ENCODE measurements at regions not wholly inside any gene's neighbourhood (a gene's known extent, or its start where the extent isn't known, plus 50 kb on each side); places are given as distances from the start of the nearest gene placed in this dataset.
A peak's percentile ranks its signal among the peaks of the same experiment; 100 is the strongest.

DNA sequence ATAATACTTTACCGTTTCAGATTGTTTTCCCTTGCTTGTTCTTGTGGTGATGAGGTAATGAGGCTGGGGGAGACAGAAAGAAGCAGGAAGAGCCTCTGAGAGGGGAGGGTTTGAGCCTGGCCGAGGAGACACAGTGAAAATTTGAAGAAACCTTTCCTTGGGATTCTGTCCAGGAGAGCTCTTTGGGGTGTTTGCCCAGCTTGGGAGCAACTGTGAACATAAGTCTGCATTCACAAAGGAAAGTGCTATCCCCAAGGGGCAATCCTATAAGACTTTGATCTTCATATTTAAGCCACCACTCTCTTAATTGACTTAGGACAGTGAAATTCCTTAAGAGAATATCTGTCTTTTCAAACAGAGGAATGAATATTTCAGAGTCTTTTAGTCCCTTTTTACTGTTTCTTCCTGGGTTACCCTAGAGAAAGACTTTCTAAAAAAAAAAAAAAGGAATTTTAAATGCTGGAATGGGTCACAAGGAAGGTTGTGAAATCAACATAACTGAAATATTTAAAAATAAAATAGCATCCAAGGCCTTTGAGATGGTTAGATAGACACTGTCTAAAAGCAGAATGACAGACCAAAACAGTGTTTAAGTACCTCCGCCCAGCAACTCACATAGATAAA lies 52.5 kb upstream of the STAM2 start:
- DNase-seq (ENCODE audit: low read depth), result peak; percentile 29

DNA sequence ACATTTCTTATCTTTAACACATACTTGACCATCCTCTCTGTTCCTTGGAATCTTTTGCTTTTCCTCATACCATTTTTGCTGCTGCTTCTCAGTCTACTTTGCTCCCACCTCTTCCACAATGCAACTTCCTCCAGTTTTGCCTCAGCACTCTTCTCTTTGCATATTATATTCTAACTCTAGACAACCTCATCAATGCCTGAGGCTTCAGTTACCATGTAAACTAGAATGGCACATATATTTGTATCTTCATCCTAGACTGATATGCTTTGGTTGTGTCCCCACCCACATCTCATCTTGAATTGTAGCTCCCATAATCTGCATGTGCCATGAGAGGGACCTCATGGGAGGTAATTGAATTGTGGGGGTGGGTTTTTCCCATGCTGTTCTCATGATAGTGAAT lies 55.9 kb upstream of the STAM2 start:
- DNase-seq (ENCODE audit: low read depth), result no peak

- no peak for DNase-seq (ENCODE audit: low read depth)
Measured at GRCh38 chr2:152234277-152234676, 58.7 kb upstream of the STAM2 start.

DNA sequence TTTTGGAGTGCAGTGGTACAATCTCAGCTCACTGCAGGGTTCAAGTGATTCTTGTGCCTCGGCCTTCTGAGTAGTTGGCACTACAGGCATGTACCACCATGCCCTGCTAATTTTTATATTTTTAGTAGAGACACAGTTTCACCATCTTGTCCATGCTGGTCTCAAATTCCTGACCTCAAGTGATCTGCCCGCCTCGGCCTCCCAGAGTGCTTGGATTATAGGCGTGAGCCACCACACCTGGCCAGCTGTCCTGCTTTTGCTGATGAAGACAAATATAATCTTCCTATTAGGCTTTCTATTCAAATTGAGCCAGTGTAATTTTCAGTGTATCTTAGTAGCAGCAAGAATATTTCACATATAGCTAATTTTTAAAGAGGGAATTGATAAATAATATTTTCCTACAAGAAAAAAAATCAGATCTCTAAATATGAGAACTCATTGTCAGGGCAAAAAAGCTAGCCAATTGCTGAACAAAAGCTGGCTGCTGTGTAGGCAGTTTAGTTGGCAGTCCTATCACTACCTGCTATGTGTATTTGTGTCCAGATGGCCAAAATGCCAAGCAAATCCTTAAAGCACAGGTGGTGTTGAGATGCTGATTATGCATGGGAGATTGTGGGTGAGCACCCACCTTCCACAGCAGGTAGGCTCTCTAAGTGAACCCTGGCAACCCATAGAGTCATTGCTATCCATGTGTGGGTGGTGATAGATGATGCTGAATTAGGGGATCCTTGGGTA lies 60.8 kb upstream of the STAM2 start:
- no peak for DNase-seq (ENCODE audit: low read depth)

GRCh38 chr2:152238016-152238415 lies 62.5 kb upstream of the STAM2 start:
- no peak for DNase-seq (ENCODE audit: low read depth)

DNA sequence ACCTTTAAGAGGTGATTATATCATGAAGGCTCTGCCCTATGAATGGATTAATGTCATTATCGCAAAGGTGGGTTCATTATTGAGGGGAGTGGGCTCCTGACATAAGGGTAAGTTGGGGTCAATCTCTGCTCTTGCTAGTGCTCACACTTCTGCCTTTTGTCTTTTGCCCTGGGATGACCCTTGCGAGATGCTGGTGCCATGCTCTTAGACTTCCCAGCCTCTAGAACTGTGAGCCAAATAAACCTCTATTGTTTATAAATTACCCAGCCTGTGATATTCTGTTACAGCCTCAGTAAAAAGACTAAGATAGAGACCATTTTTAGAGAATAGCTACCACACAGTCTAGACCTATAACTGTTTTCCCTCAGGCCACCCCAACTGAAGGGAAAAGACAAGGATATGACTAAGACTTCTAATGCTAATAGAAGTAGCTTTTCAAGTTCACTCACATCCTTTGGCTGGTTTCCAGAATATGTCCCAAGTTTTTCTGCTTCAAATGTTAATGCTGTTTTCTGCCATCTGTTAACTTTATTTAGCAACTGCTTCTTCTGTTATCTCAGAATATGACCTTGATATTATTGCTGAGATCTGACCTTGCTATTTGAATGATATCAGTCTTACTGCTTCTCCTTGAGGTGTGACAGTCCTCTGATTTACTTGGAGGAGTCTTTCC lies 65.1 kb upstream of the STAM2 start:
- no peak for DNase-seq (ENCODE audit: low read depth)

GRCh38 chr2:152241948-152242729 lies 66.6 kb upstream of the STAM2 start:
- DNase-seq (ENCODE audit: low read depth), result no peak

GRCh38 chr2:152242787-152243472 lies 67.4 kb upstream of the STAM2 start:
- DNase-seq (ENCODE audit: low read depth), result no peak

DNA sequence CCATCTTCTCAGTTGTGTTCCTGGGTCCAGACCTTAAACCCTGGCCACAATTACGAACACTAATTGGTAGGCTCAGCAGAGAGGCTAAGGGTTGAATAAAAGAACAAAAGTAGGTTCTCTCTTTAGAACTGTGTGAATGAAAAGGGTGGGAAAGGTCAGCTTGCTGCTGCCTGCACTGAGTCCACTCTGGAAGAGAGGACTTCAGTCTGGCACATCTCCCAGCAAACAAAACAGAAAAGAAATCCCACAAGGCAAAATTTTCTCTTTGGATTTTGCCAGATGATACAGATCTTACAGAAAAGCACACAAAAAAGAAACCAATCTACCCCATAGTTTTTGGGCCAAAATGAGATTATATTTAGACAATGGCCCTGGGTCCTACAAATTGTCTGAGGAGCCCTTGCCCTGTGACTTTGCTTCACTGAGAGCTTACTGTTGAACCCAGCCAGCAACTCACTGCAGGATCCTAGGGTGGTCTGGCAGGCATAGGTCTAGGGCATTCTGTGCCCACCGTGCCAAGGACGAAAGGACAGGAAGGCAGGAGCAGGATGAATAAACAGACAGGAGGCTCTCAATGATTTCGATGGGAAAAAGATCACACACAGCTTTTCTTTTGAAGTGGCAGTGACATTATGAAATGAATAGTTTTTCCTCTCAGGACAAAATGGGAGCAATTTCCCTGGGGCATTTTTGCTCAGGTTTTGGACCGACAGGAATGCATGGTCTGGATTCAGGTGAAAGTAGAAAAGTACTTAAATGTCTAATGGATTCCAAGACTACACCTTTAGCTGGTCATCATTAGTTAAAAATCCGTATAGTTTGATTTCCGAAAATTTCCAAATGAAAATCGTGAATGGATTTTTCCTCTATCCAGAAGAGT lies 68.4 kb upstream of the STAM2 start:
- DNase-seq (ENCODE audit: low read depth), result no peak

DNA sequence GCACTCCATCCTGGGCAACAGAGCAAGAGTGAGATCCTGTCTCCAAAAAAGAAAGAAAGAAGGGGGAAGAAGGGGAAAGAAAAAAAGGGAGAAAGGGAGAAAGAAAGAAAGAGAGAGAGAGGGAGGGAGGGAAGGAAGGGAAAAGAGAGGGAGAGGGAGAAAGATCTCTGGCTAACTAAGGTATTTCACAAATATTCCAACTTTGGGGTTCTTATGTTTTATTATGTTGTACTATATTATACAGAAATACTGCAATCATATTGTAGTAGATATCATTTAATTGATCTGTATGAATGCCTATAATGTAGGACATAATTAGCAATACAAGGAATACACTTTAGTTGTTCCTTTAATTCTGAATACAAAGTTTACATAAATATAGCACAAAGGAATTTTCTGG lies 70.1 kb upstream of the STAM2 start:
- no peak for DNase-seq (ENCODE audit: low read depth)

DNA sequence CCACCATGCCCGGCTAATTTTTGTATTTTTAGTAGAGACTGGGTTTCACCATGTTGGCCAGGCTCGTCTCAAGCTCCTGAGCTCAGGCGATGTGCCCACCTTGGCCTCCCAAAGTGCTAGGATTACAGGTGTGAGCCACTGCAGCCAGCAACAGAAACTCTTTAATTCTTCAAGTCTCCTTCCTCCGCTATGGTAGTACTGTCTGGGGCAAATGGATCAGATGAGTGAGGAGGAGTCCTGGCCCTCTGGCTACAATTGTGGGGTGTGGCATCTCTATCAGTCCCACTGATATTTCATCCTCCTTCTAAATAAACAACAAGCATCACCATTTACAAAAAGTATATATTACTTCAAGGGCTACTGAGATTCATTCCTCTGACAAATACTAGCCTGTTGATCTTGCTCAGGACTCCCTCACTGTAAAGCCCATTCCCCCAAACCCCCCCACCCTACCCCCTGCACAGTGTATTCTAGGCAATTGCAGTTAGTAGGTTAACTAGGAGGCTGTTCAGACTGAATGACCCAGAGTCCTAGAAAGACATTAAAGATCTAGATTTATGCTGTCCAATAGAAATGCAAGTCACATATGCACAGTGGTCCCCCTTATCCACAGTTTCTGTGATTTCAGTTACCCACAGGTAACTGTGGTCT lies 71.2 kb upstream of the STAM2 start:
- DNase-seq (ENCODE audit: low read depth), result no peak

- DNase-seq (ENCODE audit: low read depth), result no peak
Measured at GRCh38 chr2:152247337-152247695, 71.8 kb upstream of the STAM2 start.

DNA sequence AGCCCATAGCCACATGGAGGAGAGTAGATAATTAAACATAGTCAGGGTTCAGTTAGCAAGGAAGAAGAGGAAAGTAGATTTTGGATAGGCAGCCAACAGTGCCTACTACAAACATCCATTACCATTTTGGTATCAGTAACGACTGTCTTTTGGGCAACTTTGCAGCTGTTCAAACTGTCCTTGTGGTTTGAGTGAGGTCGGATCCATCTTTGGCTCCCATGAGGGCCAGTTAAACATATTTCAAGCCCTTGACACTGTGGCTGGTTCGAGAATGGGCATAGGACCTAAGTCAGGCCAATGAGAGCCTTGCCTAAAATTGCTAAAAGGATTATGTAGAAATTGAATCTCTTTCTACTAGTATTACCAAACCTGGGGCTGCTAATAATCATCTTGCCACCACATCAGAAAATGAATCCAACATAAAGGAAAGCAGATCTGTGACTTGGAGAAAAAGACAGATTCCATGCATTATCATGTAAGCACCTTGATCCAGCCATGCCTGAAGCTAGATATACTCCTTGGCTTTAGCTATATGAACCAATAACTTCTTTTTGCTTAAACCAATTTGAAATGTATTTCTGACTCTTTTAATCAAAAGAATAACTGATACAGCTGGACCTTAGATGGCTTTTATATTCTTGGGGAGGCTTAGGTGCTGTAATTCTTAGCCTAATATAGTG lies 75.0 kb upstream of the STAM2 start:
- no peak for DNase-seq (ENCODE audit: low read depth)

GRCh38 chr2:152251211-152251610 lies 75.6 kb upstream of the STAM2 start:
- no peak for DNase-seq (ENCODE audit: low read depth)

GRCh38 chr2:152251811-152252210 lies 76.2 kb upstream of the STAM2 start:
- no peak for DNase-seq (ENCODE audit: low read depth)

- no peak for DNase-seq (ENCODE audit: low read depth)
Measured at GRCh38 chr2:152254486-152254885, 78.9 kb upstream of the STAM2 start.

GRCh38 chr2:152254976-152255375 lies 79.4 kb upstream of the STAM2 start:
- no peak for DNase-seq (ENCODE audit: low read depth)

GRCh38 chr2:152255918-152256317 lies 79.1 kb upstream of the FMNL2 start:
- DNase-seq (ENCODE audit: low read depth), result no peak

- no peak for DNase-seq (ENCODE audit: low read depth)
Measured at GRCh38 chr2:152260939-152261338, 74.0 kb upstream of the FMNL2 start.

GRCh38 chr2:152263911-152264310 lies 71.1 kb upstream of the FMNL2 start:
- DNase-seq (ENCODE audit: low read depth), result no peak
